HG03159 (cell line): ENCODE measurements at regions not wholly inside any gene's neighbourhood (a gene's known extent, or its start where the extent isn't known, plus 50 kb on each side); places are given as distances from the start of the nearest gene placed in this dataset.
"Not testable (repeated sequence)": the region's sequence is repeated elsewhere in the genome, so short reads cannot be mapped to it uniquely, and the experiment has no call there.

ENCODE experiments used
- ATAC-seq: cut with Tn5 transposase; IDR thresholded peaks from one replicate; pipeline ENCODE4 v1.9.1; 2021; ENCODE audit warnings: mild to moderate bottlenecking, moderate library complexity; ENCODE audit not compliant: unreplicated experiment

GRCh38 chr5:53403758-53404157 is 76.7 kb upstream of the FST start:
- ATAC-seq, result no peak

GRCh38 chr5:53405396-53405795 is 75.0 kb upstream of the FST start:
- ATAC-seq, result no peak

GRCh38 chr5:53406630-53407316 is 73.7 kb upstream of the FST start:
- ATAC-seq, result no peak

GRCh38 chr5:53407373-53407772 is 73.1 kb upstream of the FST start:
- ATAC-seq, result no peak

GRCh38 chr5:53411388-53411787 is 69.0 kb upstream of the FST start:
- ATAC-seq, result peak; percentile 50

GRCh38 chr5:53412499-53412898 is 67.9 kb upstream of the FST start:
- ATAC-seq, result not testable (repeated sequence)

GRCh38 chr5:53416144-53416738 is 64.2 kb upstream of the FST start:
- no peak for ATAC-seq

- ATAC-seq, result no peak
Observed at GRCh38 chr5:53418409-53418808, 62.0 kb upstream of the FST start.

- ATAC-seq, result no peak
Observed at GRCh38 chr5:53418826-53419658, 61.4 kb upstream of the FST start.

- no peak for ATAC-seq
Observed at GRCh38 chr5:53422539-53422938, 57.9 kb upstream of the FST start.

- ATAC-seq, result no peak
Observed at GRCh38 chr5:53423724-53424123, 56.7 kb upstream of the FST start.

GRCh38 chr5:53424686-53425615 is 55.5 kb upstream of the FST start:
- ATAC-seq, result no peak

GRCh38 chr5:53425687-53426511 is 54.5 kb upstream of the FST start:
- no peak for ATAC-seq

GRCh38 chr5:53426512-53426830 is 54.0 kb upstream of the FST start:
- no peak for ATAC-seq

- no peak for ATAC-seq
Observed at GRCh38 chr5:53426878-53427277, 53.6 kb upstream of the FST start.

GRCh38 chr5:53427965-53428364 is 52.5 kb upstream of the FST start:
- ATAC-seq, result no peak

- no peak for ATAC-seq
Observed at GRCh38 chr5:53429706-53430105, 50.7 kb upstream of the FST start.

- no peak for ATAC-seq
Observed at GRCh38 chr5:53430618-53431252, 49.7 kb upstream of the FST start.
